Endothelial cell (in vitro differentiated cells): ENCODE measurements at regions not wholly inside any gene's neighbourhood (a gene's known extent, or its start where the extent isn't known, plus 50 kb on each side); places are given as distances from the start of the nearest gene placed in this dataset.

Experiments
- DNase-seq: peaks from one replicate; pipeline ENCODE4 v3.0.0; 2021; ENCODE audit warnings: low spot score
- H3K27ac Mint-ChIP-seq: one replicate; pipeline ENCODE4 v1.8.0; 2021; ENCODE audit warnings: mixed read lengths, inconsistent platforms; ENCODE audit not compliant: unreplicated experiment
- H3K27me3 Mint-ChIP-seq: one replicate; pipeline ENCODE4 v1.8.0; 2021; ENCODE audit warnings: mild to moderate bottlenecking, moderate library complexity, mixed read lengths, inconsistent platforms; ENCODE audit not compliant: unreplicated experiment
- H3K36me3 Mint-ChIP-seq: one replicate; pipeline ENCODE4 v1.8.0; 2021; ENCODE audit warnings: mild to moderate bottlenecking, low read depth, mixed read lengths, inconsistent platforms; ENCODE audit not compliant: unreplicated experiment
- H3K4me1 Mint-ChIP-seq: one replicate; pipeline ENCODE4 v1.8.0; 2021; ENCODE audit warnings: mild to moderate bottlenecking, mixed read lengths, inconsistent platforms; ENCODE audit not compliant: unreplicated experiment
- H3K4me3 Mint-ChIP-seq: one replicate; pipeline ENCODE4 v1.8.0; 2021; ENCODE audit warnings: mild to moderate bottlenecking, mixed read lengths, inconsistent platforms; ENCODE audit not compliant: unreplicated experiment
- H3K9me3 Mint-ChIP-seq: one replicate; pipeline ENCODE4 v1.8.0; 2021; ENCODE audit warnings: mixed read lengths, inconsistent platforms; ENCODE audit not compliant: unreplicated experiment
- CTCF ChIP-seq: fragments of 200-600 bp; sonication (generic); IDR thresholded peaks from one replicate; pipeline ENCODE4 v1.5.0; 2021; ENCODE audit warnings: antibody characterized with exemption; ENCODE audit not compliant: unreplicated experiment

GRCh38 chr6:21911208-21911607, 317.7 kb downstream of the SOX4 start:
- no peak overlapping the region for H3K27ac Mint-ChIP-seq

GRCh38 chr6:21912151-21912832, 318.7 kb downstream of the SOX4 start:
- Mint-ChIP-seq H3K36me3 (peaks cover 15% of the 10 kb centered on the region), H3K27me3 (peaks cover 6% of the 10 kb centered on the region), H3K4me3 (no peak overlapping the region), H3K4me1 (peaks cover 13% of the 10 kb centered on the region), H3K27ac (no peak overlapping the region), H3K9me3 (no peaks in the 10 kb centered on the region)
- no peak for TF ChIP-seq CTCF
- DNase-seq = no peak

More at GRCh38 chr6:21911208-21911607, 317.7 kb downstream of the SOX4 start:
- H3K4me3 Mint-ChIP-seq = no peak overlapping the region
- DNase-seq = no peak
- no peaks in the 10 kb centered on the region for H3K9me3 Mint-ChIP-seq
- peaks cover 3% of the 10 kb centered on the region for H3K27me3 Mint-ChIP-seq
- peaks cover 9% of the 10 kb centered on the region for H3K4me1 Mint-ChIP-seq
- peaks cover 12% of the 10 kb centered on the region for H3K36me3 Mint-ChIP-seq
- TF ChIP-seq CTCF = no peak

- Mint-ChIP-seq H3K4me3 (no peak overlapping the region), H3K27ac (no peak overlapping the region), H3K9me3 (no peaks in the 10 kb centered on the region), H3K27me3 (peaks cover 8% of the 10 kb centered on the region), H3K36me3 (peaks cover 18% of the 10 kb centered on the region), H3K4me1 (peaks cover 15% of the 10 kb centered on the region)
- TF ChIP-seq CTCF = no peak
- DNase-seq = no peak
Measured at GRCh38 chr6:21914121-21914973, 320.8 kb downstream of the SOX4 start.

DNA sequence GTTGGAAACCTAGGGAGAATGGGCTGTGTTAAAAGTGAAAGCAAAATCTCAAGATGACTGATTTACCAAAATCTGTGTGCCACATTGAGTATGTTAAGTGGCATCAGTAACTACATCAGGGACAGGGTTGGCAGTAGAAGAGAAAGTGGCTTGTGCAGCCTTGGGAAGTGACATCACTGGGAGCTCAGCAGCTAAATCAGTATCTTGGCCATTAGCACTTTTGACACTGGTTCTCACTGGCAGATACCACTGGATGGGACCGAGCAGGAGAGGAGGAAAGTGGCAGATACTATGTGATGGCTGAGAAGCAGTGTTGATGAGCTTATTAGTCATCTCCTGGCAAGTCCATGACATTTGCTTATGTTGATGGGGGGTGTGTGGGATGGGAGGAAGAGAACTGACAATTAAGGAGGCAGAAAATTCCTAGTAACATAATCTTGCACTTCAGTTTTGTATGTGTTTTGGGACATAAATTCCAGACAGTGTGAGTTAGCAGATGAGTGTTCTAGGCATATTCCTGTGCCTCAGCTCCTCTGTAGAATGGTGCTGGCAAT, 322.2 kb downstream of the SOX4 start:
- DNase-seq = no peak
- Mint-ChIP-seq H3K27me3 (peaks cover 5% of the 10 kb centered on the region), H3K36me3 (peaks cover 18% of the 10 kb centered on the region), H3K4me1 (peaks cover 15% of the 10 kb centered on the region), H3K27ac (no peak overlapping the region), H3K9me3 (no peaks in the 10 kb centered on the region), H3K4me3 (no peak overlapping the region)
- TF ChIP-seq CTCF = no peak

- DNase-seq = no peak
- Mint-ChIP-seq H3K9me3 (no peaks in the 10 kb centered on the region), H3K27ac (no peak overlapping the region), H3K36me3 (peaks cover 18% of the 10 kb centered on the region), H3K4me3 (no peak overlapping the region), H3K27me3 (peaks cover 12% of the 10 kb centered on the region), H3K4me1 (peaks cover 10% of the 10 kb centered on the region)
- no peak for TF ChIP-seq CTCF
Measured at GRCh38 chr6:21918041-21918440, 324.5 kb downstream of the SOX4 start.
